Mesendoderm (in vitro differentiated cells): ENCODE measurements at regions not wholly inside any gene's neighbourhood (a gene's known extent, or its start where the extent isn't known, plus 50 kb on each side); places are given as distances from the start of the nearest gene placed in this dataset.

ENCODE experiments used
- DNase-seq: peaks from one replicate; pipeline ENCODE4 v3.0.0; 2013
- H2AK5ac ChIP-seq: 2 replicates; pipeline ENCODE4 v1.6.1; 2013; ENCODE audit warnings: low read length, inconsistent platforms
- H2BK120ac ChIP-seq: 2 replicates; pipeline ENCODE4 v1.6.1; 2013; ENCODE audit warnings: low read depth, mild to moderate bottlenecking, low read length, moderate library complexity, mixed read lengths
- H2BK15ac ChIP-seq: replicated peaks from 2 replicates; pipeline ENCODE4 v1.6.1; 2013; ENCODE audit warnings: low read depth, mild to moderate bottlenecking, moderate library complexity
- H2BK5ac ChIP-seq: 2 replicates; pipeline ENCODE4 v1.6.1; 2013; ENCODE audit warnings: low read length, inconsistent platforms
- H3K18ac ChIP-seq: 2 replicates; pipeline ENCODE4 v1.6.1; 2013; ENCODE audit warnings: mild to moderate bottlenecking, low read length, mixed read lengths
- H3K23ac ChIP-seq: one replicate; pipeline ENCODE4 v1.6.1; 2013; ENCODE audit warnings: low read length
- H3K27ac ChIP-seq: 2 replicates; pipeline ENCODE4 v1.5.1; 2013; ENCODE audit warnings: low read depth, mild to moderate bottlenecking, inconsistent platforms, low read length, moderate library complexity
- H3K27me3 ChIP-seq: 2 replicates; pipeline ENCODE4 v1.6.1; 2013; ENCODE audit warnings: low read length, control low read depth, mild to moderate bottlenecking, inconsistent platforms; ENCODE audit not compliant: insufficient read depth, poor library complexity
- H3K36me3 ChIP-seq: 2 replicates; pipeline ENCODE4 v1.6.1; 2013; ENCODE audit warnings: low read length, inconsistent platforms; ENCODE audit not compliant: control insufficient read depth, insufficient read depth
- H3K4ac ChIP-seq: one replicate; pipeline ENCODE4 v1.6.1; 2013; ENCODE audit warnings: low read depth, mild to moderate bottlenecking, low read length, moderate library complexity
- H3K4me1 ChIP-seq: 2 replicates; pipeline ENCODE4 v1.6.1; 2013; ENCODE audit warnings: low read depth, low read length, inconsistent platforms; ENCODE audit not compliant: control insufficient read depth
- H3K4me2 ChIP-seq: 2 replicates; pipeline ENCODE4 v1.6.1; 2013; ENCODE audit warnings: low read length
- H3K4me3 ChIP-seq: 2 replicates; pipeline ENCODE4 v1.5.1; 2013; ENCODE audit warnings: mild to moderate bottlenecking, low read length
- H3K56ac ChIP-seq: one replicate; pipeline ENCODE4 v1.6.1; 2013; ENCODE audit warnings: low read length
- H3K79me1 ChIP-seq: 2 replicates; pipeline ENCODE4 v1.6.1; 2013; ENCODE audit warnings: low read length, inconsistent platforms
- H3K79me2 ChIP-seq: 2 replicates; pipeline ENCODE4 v1.6.1; 2013; ENCODE audit warnings: mild to moderate bottlenecking, low read length; ENCODE audit not compliant: control insufficient read depth, insufficient read depth
- H3K9ac ChIP-seq: 2 replicates; pipeline ENCODE4 v1.6.1; 2013; ENCODE audit warnings: low read length, inconsistent platforms
- H4K5ac ChIP-seq: one replicate; pipeline ENCODE4 v1.6.1; 2013; ENCODE audit warnings: low read length
- H4K8ac ChIP-seq: one replicate; pipeline ENCODE4 v1.6.1; 2013; ENCODE audit warnings: low read depth, mild to moderate bottlenecking, control low read depth, low read length, moderate library complexity
- WGBS: extraction: QIAGEN DNeasy Blood & Tissue Kit; methylation state at CpG from one replicate; pipeline ENCODE4 v1.1.7; 2013; ENCODE audit warnings: low lambda C conversion rate, missing lambda C conversion rate; ENCODE audit not compliant: insufficient coverage; ENCODE audit errors: extremely low coverage; 5-methylcytosine and 5-hydroxymethylcytosine counted together

- Histone ChIP-seq H3K4ac (no peak overlapping the region), H3K27me3 (no peaks in the 10 kb centered on the region), H3K79me1 (no peaks in the 10 kb centered on the region), H3K23ac (no peak overlapping the region), H3K27ac (no peak overlapping the region), H2BK15ac (no peak overlapping the region), H3K36me3 (no peaks in the 10 kb centered on the region), H2AK5ac (no peak overlapping the region), H3K4me2 (no peak overlapping the region), H2BK5ac (no peak overlapping the region), H3K4me1 (no peaks in the 10 kb centered on the region), H3K18ac (no peak overlapping the region), H3K79me2 (no peaks in the 10 kb centered on the region), H2BK120ac (no peak overlapping the region), H3K9ac (no peak overlapping the region), H3K56ac (no peak overlapping the region), H3K4me3 (no peak overlapping the region), H4K8ac (no peak overlapping the region), H4K5ac (no peak overlapping the region)
- DNase-seq, result no peak
- no CpG with 5 or more reads among the region's 9 CpGs for WGBS
These were observed 51.4 kb upstream of the KANK4 start for GRCh38 chr1:62370594-62370993.

- Histone ChIP-seq H2AK5ac (no peak overlapping the region), H2BK5ac (no peak overlapping the region), H3K27me3 (no peaks in the 10 kb centered on the region), H3K79me1 (no peaks in the 10 kb centered on the region), H3K23ac (no peak overlapping the region), H3K4me3 (no peak overlapping the region), H2BK15ac (no peak overlapping the region), H3K4me1 (no peaks in the 10 kb centered on the region), H3K4ac (no peak overlapping the region), H3K9ac (no peak overlapping the region), H4K8ac (no peak overlapping the region), H3K18ac (no peak overlapping the region), H3K4me2 (no peak overlapping the region), H3K27ac (no peak overlapping the region), H3K36me3 (no peaks in the 10 kb centered on the region), H2BK120ac (no peak overlapping the region), H4K5ac (no peak overlapping the region), H3K79me2 (no peaks in the 10 kb centered on the region), H3K56ac (no peak overlapping the region)
- DNase-seq, result no peak
- no CpG with 5 or more reads among the region's 2 CpGs for WGBS
These were observed 52.1 kb upstream of the KANK4 start for GRCh38 chr1:62371375-62371774.

- no peak overlapping the region for H2BK15ac ChIP-seq
- H3K56ac ChIP-seq, result no peak overlapping the region
- H3K79me2 ChIP-seq, result no peaks in the 10 kb centered on the region
- no peak overlapping the region for H3K27ac ChIP-seq
- H4K5ac ChIP-seq, result no peak overlapping the region
- no peak overlapping the region for H3K18ac ChIP-seq
- no peak overlapping the region for H3K4me3 ChIP-seq
- no peak overlapping the region for H3K4ac ChIP-seq
- H3K4me2 ChIP-seq, result no peak overlapping the region
- H2BK120ac ChIP-seq, result no peak overlapping the region
- H3K79me1 ChIP-seq, result no peaks in the 10 kb centered on the region
- H3K23ac ChIP-seq, result no peak overlapping the region
- H3K9ac ChIP-seq, result no peak overlapping the region
- no peak overlapping the region for H2AK5ac ChIP-seq
- H4K8ac ChIP-seq, result no peak overlapping the region
- H3K36me3 ChIP-seq, result no peaks in the 10 kb centered on the region
- no peaks in the 10 kb centered on the region for H3K27me3 ChIP-seq
- whole genome bisulfite sequencing, result no CpG with 5 or more reads among the region's 5 CpGs
- no peak for DNase-seq
- H2BK5ac ChIP-seq, result no peak overlapping the region
- no peaks in the 10 kb centered on the region for H3K4me1 ChIP-seq
These were observed 54.0 kb upstream of the KANK4 start for GRCh38 chr1:62373221-62373620.

GRCh38 chr1:62377043-62377562 is 57.9 kb upstream of the KANK4 start:
- H3K79me1 ChIP-seq, result no peaks in the 10 kb centered on the region

GRCh38 chr1:62380181-62380580 is 56.7 kb upstream of the USP1 start:
- no peaks in the 10 kb centered on the region for H3K36me3 ChIP-seq
- no peak overlapping the region for H3K4me3 ChIP-seq
- no peak overlapping the region for H3K4ac ChIP-seq
- no peak overlapping the region for H2BK15ac ChIP-seq
- 100% methylated on average over 3 of the region's 5 CpGs for WGBS
- H3K9ac ChIP-seq, result no peak overlapping the region
- no peak overlapping the region for H3K18ac ChIP-seq
- H4K8ac ChIP-seq, result no peak overlapping the region
- H3K4me1 ChIP-seq, result no peaks in the 10 kb centered on the region
- H3K56ac ChIP-seq, result no peak overlapping the region
- H2BK120ac ChIP-seq, result no peak overlapping the region
- H4K5ac ChIP-seq, result no peak overlapping the region
- H3K27me3 ChIP-seq, result no peaks in the 10 kb centered on the region
- no peak overlapping the region for H2BK5ac ChIP-seq
- no peaks in the 10 kb centered on the region for H3K79me2 ChIP-seq
- H3K4me2 ChIP-seq, result no peak overlapping the region
- DNase-seq, result no peak
- no peak overlapping the region for H3K27ac ChIP-seq
- H3K79me1 ChIP-seq, result no peaks in the 10 kb centered on the region
- no peak overlapping the region for H2AK5ac ChIP-seq
- no peak overlapping the region for H3K23ac ChIP-seq

More at GRCh38 chr1:62377043-62377562, 57.9 kb upstream of the KANK4 start:
- H2AK5ac ChIP-seq, result no peak overlapping the region
- no peak overlapping the region for H4K5ac ChIP-seq
- no peak overlapping the region for H3K56ac ChIP-seq
- H2BK15ac ChIP-seq, result no peak overlapping the region
- H3K79me2 ChIP-seq, result no peaks in the 10 kb centered on the region
- H2BK5ac ChIP-seq, result no peak overlapping the region
- H3K4me2 ChIP-seq, result no peak overlapping the region
- H4K8ac ChIP-seq, result no peak overlapping the region
- no peak overlapping the region for H3K23ac ChIP-seq
- no peak overlapping the region for H3K9ac ChIP-seq
- H3K27ac ChIP-seq, result no peak overlapping the region
- WGBS, result no CpG with 5 or more reads among the region's 3 CpGs
- no peak overlapping the region for H3K18ac ChIP-seq
- DNase-seq, result no peak
- H3K27me3 ChIP-seq, result no peaks in the 10 kb centered on the region
- no peak overlapping the region for H2BK120ac ChIP-seq
- H3K36me3 ChIP-seq, result no peaks in the 10 kb centered on the region
- no peak overlapping the region for H3K4me3 ChIP-seq
- no peak overlapping the region for H3K4ac ChIP-seq
- no peaks in the 10 kb centered on the region for H3K4me1 ChIP-seq
